ENCODE measurements at regions not wholly inside any gene's neighbourhood (a gene's known extent, or its start where the extent isn't known, plus 50 kb on each side); places are given as distances from the start of the nearest gene placed in this dataset.

DNA sequence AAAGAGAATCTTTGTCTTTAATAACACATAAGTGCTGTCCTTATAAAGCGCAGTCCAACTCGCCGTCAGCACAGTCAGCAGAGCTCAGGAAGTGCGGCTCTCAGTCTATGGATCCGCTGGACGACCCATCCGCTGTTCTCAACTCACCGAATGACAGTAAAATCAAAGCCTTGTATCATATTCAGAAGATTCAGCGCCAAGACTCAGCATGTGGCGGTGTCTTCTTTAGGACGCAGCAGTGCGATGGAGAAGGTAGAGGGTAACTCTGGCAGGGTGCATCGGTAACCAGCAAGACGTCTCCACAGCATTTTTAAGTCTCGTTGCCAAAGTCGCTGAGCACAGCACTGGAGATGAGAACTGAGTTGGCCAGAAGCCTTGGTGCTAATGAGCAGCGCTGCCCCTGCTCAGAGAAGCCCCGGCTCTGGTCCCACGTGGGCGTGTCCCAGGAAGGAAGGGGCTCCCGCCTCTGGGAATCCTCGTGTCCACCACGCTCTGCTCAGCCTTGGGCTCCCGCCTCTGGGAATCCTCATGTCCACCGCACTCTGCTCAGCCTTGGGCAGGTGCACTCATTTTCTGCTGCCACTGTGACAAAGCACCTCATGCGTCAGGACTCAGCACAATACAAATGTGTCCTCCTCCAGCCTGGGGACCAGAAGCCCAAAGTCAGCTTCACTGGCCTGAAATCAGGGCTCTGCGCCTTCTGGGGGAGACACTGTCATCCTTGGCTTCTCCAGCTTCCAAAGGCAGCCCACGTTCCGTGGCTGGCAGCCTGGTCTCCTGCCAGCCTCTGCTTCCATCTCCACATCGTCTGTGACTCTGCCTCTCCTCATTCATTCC, 238.0 kb upstream of the SALL3 start:
- DNase-seq = no peak

- no peak for DNase-seq
These were observed 237.3 kb upstream of the SALL3 start for GRCh38 chr18:78742218-78742745.

GRCh38 chr18:78743078-78743477, 236.5 kb upstream of the SALL3 start:
- DNase-seq = no peak

DNA sequence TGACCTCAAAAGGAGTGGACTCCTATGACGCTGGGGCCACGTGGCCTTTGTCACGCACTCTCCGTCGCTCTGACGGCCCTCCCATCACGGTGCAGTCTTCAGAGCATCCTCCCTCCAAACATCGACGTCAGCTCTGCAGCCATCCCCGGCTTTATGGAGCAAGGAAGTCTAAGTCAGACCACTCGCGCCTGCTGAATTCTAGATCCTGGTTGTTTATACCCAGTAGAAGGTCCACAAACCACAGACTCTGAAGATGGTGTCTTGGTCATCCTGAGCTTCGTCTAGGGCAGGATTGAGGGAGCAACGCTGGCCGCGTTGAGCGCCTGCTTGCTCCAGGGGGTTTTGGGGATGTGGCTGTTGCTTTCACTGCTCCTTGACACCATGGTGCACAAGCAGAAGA, 228.0 kb upstream of the SALL3 start:
- DNase-seq = no peak

- DNase-seq = no peak
These were observed 226.4 kb upstream of the SALL3 start for GRCh38 chr18:78753240-78753639.

GRCh38 chr18:78754311-78755043, 225.1 kb upstream of the SALL3 start:
- no peak for DNase-seq

- DNase-seq = no peak
These were observed 222.6 kb upstream of the SALL3 start for GRCh38 chr18:78757014-78757413.

DNA sequence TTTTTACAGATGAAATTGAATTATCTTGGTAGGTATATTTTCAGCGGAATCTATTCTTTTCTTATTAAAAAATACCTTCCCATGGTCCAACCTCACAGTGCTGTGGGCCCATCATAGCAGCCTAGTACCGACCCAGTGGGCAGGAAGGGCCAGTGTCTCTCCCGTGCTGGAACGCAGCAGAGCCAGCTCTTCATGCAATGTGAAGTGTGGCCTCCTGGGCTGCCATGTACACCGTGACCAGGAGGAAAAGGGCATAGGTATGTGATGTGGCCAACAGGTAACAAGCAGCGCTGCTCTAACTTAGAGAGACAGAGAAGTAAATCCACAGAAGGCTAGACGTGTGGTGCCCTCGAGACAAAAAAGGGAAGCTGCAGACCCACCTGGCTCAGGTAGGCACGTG, 221.1 kb upstream of the SALL3 start:
- DNase-seq = no peak

- no peak for DNase-seq
These were observed 216.9 kb upstream of the SALL3 start for GRCh38 chr18:78762753-78763152.

GRCh38 chr18:78764544-78764943, 215.1 kb upstream of the SALL3 start:
- DNase-seq = no peak

GRCh38 chr18:78765142-78765541, 214.5 kb upstream of the SALL3 start:
- no peak for DNase-seq

GRCh38 chr18:78765637-78766281, 213.9 kb upstream of the SALL3 start:
- no peak for DNase-seq

- DNase-seq = no peak
These were observed 212.7 kb upstream of the SALL3 start for GRCh38 chr18:78766651-78767533.

DNA sequence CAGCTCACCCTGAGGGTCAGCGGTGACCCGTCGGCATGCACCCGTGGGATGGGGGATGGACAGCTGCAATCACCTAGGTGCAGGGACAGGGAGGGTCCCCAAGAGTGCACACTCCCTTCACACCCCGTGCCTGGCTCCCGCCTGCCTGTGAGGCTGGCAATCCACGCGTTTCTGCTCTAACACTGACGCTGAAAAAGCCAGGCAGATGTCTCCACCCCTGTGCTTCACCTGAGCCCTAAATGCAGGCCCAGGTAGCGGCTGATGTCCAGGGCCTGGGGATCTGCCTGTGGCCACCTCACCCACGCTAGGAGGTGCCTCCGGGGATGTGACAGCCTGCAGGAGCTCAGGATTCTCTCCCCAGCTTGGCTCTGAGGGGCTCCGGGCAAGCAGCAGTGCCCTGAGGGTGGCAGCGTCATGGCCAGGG, 212.0 kb upstream of the SALL3 start:
- DNase-seq = no peak

- no peak for DNase-seq
These were observed 211.4 kb upstream of the SALL3 start for GRCh38 chr18:78768221-78768620.

GRCh38 chr18:78768656-78769501, 210.7 kb upstream of the SALL3 start:
- no peak for DNase-seq

DNA sequence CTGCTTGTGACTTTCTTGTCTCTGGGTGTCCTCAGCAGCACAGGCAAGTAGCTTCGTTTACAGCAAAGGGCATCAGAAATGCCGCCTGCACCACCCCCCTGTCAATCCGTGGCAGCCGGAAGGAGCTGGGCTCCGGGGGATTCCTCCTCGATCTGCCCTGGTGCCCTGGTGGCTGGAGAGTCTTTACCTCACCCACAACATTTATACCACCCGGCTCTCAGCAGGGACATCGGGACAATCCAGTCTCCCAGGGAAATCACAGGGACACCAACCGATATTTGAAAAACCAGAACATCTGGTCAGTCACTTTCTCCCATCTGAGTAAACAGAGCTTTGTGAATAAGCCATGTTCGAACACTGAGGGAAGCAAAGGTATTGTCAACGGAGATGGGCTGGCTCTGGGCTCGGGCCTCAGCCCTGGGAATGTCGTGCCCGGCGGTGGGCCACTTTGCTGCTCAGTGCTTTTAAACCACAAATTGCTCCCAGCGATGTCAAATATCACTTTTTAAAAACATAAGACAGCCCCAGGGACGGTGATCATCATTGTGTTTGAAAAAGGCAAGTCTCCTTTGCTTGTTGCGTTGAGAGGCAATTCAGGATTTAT, 210.0 kb upstream of the SALL3 start:
- DNase-seq = no peak

GRCh38 chr18:78770139-78770822, 209.3 kb upstream of the SALL3 start:
- no peak for DNase-seq

DNA sequence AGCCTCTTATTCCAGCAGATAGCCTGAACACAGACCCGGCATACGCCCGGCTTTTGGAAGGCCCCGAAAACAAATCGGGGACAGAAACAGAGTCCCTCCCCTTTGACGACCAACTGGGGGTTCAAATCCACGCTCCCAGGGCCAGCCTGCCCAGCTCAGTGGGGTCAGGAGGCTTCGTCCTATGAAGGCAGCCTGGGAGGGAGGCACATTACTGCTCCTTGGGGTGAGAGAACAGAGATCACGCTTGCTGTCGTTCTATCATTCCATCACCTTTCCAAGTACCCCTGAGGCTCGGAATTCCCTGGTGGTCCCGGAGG, 208.8 kb upstream of the SALL3 start:
- no peak for DNase-seq

GRCh38 chr18:78771496-78772359, 207.9 kb upstream of the SALL3 start:
- no peak for DNase-seq

Data from T1000 (cell line).